BLaER1 (cell line): ENCODE measurements at regions not wholly inside any gene's neighbourhood (a gene's known extent, or its start where the extent isn't known, plus 50 kb on each side); places are given as distances from the start of the nearest gene placed in this dataset.

ENCODE experiments used
- H3K27ac ChIP-seq: shearing (Covaris generic); formaldehyde crosslinking; 2 replicates; pipeline ENCODE4 v1.8.1; 2022
- H3K27me3 ChIP-seq: shearing (Covaris generic); formaldehyde crosslinking; 2 replicates; pipeline ENCODE4 v1.8.1; 2022
- H3K36me3 ChIP-seq: shearing (Covaris generic); formaldehyde crosslinking; 2 replicates; pipeline ENCODE4 v1.8.1; 2022
- H3K4me1 ChIP-seq: shearing (Covaris generic); formaldehyde crosslinking; 2 replicates; pipeline ENCODE4 v1.8.1; 2022
- H3K4me2 ChIP-seq: shearing (Covaris generic); formaldehyde crosslinking; 2 replicates; pipeline ENCODE4 v1.8.1; 2022
- H3K4me3 ChIP-seq: shearing (Covaris generic); formaldehyde crosslinking; 2 replicates; pipeline ENCODE4 v1.8.1; 2022
- H3K9ac ChIP-seq: shearing (Covaris generic); formaldehyde crosslinking; 2 replicates; pipeline ENCODE4 v1.8.1; 2022
- H3K9me3 ChIP-seq: shearing (Covaris generic); formaldehyde crosslinking; 2 replicates; pipeline ENCODE4 v1.8.1; 2022
- H4K20me1 ChIP-seq: shearing (Covaris generic); formaldehyde crosslinking; 2 replicates; pipeline ENCODE4 v1.8.1; 2022
- Cebpa-rat ChIP-seq: shearing (Covaris generic); IDR thresholded peaks from 2 replicates; pipeline ENCODE4 v1.8.1; 2022

DNA sequence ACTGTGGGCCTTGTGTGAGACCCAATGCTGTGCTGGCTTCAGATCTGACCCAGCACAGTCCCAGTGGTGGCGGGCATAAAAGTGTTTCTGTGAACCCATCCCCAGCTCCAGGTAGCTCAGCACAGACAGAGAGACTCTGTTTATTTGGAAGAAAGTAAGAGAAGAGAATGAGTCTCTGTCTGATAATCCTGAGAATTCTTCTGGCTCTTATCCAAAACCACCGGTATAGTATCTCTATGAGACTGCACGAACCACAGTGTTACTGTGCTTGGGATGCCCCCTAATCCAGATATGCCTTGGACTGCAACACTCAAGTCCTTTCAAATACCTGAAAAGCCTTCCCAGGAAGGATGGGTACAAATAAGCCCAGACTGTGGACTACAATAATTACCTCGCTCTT is 1660.8 kb upstream of the ACO1 start:
- no peak overlapping the region for H3K4me3 ChIP-seq
- no peaks in the 10 kb centered on the region for H3K36me3 ChIP-seq
- H3K4me2 ChIP-seq = no peak overlapping the region
- no peaks in the 10 kb centered on the region for H3K27me3 ChIP-seq
- no peaks in the 10 kb centered on the region for H4K20me1 ChIP-seq
- no peak overlapping the region for H3K9ac ChIP-seq
- H3K4me1 ChIP-seq = no peaks in the 10 kb centered on the region
- no peaks in the 10 kb centered on the region for H3K9me3 ChIP-seq
- no peak for TF ChIP-seq Cebpa-rat
- no peak overlapping the region for H3K27ac ChIP-seq

DNA sequence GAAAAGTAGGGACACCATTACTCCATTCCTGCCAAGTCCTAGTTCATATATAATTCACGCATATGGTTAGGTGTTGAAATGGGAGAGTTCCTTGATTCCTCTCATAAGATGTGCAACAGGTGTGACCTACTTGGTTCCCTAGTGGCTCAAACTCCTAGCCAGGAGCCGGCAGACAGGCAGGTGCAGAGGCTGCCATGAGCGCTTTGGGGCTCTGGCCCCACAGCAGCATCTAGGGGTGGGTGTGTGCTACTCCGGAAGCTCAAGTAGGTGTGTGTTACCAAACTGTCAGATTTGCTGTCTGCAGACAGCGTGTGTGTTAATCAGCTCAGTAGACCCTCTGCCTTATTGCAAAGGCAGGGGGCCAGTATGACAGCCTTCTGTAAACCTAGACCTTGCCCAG is 1652.4 kb upstream of the ACO1 start:
- Histone ChIP-seq H3K27ac (no peak overlapping the region), H3K4me1 (no peaks in the 10 kb centered on the region), H3K4me3 (no peak overlapping the region), H3K9ac (no peak overlapping the region), H3K4me2 (no peak overlapping the region), H3K36me3 (no peaks in the 10 kb centered on the region), H4K20me1 (no peaks in the 10 kb centered on the region), H3K27me3 (no peaks in the 10 kb centered on the region), H3K9me3 (no peaks in the 10 kb centered on the region)
- TF ChIP-seq Cebpa-rat = no peak

- no peak overlapping the region for H3K4me3 ChIP-seq
- no peaks in the 10 kb centered on the region for H4K20me1 ChIP-seq
- no peak overlapping the region for H3K4me2 ChIP-seq
- no peak overlapping the region for H3K9ac ChIP-seq
- H3K27ac ChIP-seq = no peak overlapping the region
- no peaks in the 10 kb centered on the region for H3K9me3 ChIP-seq
- no peak for TF ChIP-seq Cebpa-rat
- H3K27me3 ChIP-seq = no peaks in the 10 kb centered on the region
- H3K4me1 ChIP-seq = no peaks in the 10 kb centered on the region
- H3K36me3 ChIP-seq = no peaks in the 10 kb centered on the region
These were observed 1639.6 kb upstream of the ACO1 start for GRCh38 chr9:30744871-30745270.

GRCh38 chr9:30746589-30746988 is 1637.9 kb upstream of the ACO1 start:
- Histone ChIP-seq H3K4me2 (no peak overlapping the region), H3K4me1 (no peaks in the 10 kb centered on the region), H3K27me3 (no peaks in the 10 kb centered on the region), H4K20me1 (no peaks in the 10 kb centered on the region), H3K27ac (no peak overlapping the region), H3K36me3 (no peaks in the 10 kb centered on the region), H3K9me3 (no peaks in the 10 kb centered on the region), H3K9ac (no peak overlapping the region), H3K4me3 (no peak overlapping the region)
- TF ChIP-seq Cebpa-rat = no peak

DNA sequence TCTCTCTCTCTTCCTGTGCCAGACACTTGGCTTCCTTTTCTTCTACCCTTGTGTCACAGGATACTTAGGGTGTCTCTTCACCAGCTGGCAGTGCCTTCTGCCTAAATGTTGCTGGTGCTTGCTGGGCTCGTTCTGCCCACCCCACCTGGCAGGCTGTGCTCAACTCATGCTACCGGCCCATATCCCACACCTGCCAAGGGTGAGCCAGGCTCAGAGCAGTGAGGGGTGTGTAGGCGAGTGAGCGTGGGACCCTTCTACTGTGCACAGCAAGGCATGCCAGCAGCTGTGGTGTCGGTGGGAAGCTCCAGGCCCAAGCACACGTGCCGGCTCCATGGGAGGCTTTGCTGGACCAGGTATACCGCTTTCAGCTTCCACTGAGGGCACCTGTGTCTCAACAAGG is 1626.7 kb upstream of the ACO1 start:
- no peak overlapping the region for H3K4me3 ChIP-seq
- no peaks in the 10 kb centered on the region for H3K27me3 ChIP-seq
- no peak for TF ChIP-seq Cebpa-rat
- no peak overlapping the region for H3K4me2 ChIP-seq
- H3K9ac ChIP-seq = no peak overlapping the region
- H3K9me3 ChIP-seq = no peaks in the 10 kb centered on the region
- no peaks in the 10 kb centered on the region for H3K4me1 ChIP-seq
- no peak overlapping the region for H3K27ac ChIP-seq
- H4K20me1 ChIP-seq = no peaks in the 10 kb centered on the region
- H3K36me3 ChIP-seq = no peaks in the 10 kb centered on the region

GRCh38 chr9:30758726-30759446 is 1625.6 kb upstream of the ACO1 start:
- no peaks in the 10 kb centered on the region for H3K27me3 ChIP-seq
- no peak overlapping the region for H3K4me3 ChIP-seq
- H3K9me3 ChIP-seq = no peaks in the 10 kb centered on the region
- H3K4me1 ChIP-seq = no peaks in the 10 kb centered on the region
- no peaks in the 10 kb centered on the region for H4K20me1 ChIP-seq
- no peak overlapping the region for H3K9ac ChIP-seq
- no peak overlapping the region for H3K4me2 ChIP-seq
- H3K27ac ChIP-seq = no peak overlapping the region
- TF ChIP-seq Cebpa-rat = no peak
- no peaks in the 10 kb centered on the region for H3K36me3 ChIP-seq

DNA sequence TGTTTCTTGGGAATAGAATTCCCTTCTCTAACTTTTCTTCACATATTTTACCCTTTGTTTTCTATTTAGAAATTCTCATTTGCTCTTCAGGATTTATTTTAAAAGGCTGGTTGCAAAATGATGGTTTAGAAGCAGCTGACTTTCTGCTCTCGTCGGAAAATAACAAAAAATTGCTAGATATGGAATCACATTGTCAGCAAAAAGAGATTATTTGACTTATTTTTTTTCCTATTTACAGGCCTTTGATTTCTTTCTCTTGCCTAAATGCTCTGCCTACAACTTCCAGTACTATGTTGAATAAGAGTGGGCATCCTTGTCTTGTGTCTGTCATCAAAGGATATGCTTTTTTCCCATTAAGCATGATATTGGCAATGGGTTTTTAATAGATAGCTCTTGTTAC is 1619.1 kb upstream of the ACO1 start:
- Histone ChIP-seq H3K27me3 (no peaks in the 10 kb centered on the region), H3K27ac (no peak overlapping the region), H3K4me3 (no peak overlapping the region), H3K36me3 (no peaks in the 10 kb centered on the region), H3K4me1 (peaks cover 8% of the 10 kb centered on the region; the same call in 1 of the 2 replicates), H4K20me1 (no peaks in the 10 kb centered on the region), H3K9ac (no peak overlapping the region), H3K9me3 (no peaks in the 10 kb centered on the region), H3K4me2 (no peak overlapping the region)
- TF ChIP-seq Cebpa-rat = no peak

DNA sequence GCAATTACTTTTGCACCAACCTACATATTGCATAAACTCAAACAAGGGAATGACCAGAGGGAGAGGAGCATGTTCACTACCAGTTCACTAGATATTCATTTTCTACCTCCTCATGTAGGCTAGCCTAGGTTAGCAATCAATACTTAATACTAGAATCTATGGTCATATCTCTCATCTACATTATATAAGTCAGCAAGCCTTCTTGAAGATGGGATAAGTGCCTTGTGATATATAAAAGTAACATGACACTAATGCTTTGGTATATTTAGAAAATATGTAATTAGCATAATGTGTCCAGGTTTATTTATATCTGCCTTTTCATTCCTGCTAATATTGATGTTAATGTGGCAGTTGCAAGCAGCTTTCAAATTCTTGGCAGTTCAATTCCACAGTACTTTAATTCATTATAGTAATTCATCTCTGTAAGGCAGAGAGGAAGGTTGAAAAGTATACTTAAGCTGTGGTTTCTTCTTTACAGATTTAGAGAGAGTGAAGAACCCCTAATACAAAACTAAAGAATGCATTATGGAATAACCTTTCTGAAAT is 1613.2 kb upstream of the ACO1 start:
- peaks cover 4% of the 10 kb centered on the region; the same call in 1 of the 2 replicates for H3K4me1 ChIP-seq

DNA sequence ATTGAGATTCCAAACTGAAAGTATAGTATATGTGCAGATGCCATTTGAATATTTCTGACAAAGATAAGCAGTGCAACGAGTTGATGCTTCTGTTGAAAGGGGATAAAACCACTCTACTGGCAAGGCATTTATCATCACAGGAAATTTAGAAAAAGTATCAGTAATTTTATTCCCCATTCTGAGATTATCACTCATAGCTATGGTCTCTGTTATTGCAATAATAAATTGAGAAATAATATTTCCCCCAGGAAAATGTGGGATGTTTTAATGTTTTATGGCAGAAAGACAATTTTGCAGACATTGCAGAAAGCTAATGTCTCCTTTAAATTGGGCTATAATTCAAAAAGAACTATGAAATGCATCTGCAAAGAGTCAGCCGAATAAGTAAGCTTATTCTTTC is 1612.7 kb upstream of the ACO1 start:
- no peaks in the 10 kb centered on the region for H4K20me1 ChIP-seq
- no peaks in the 10 kb centered on the region for H3K9me3 ChIP-seq
- H3K27me3 ChIP-seq = no peaks in the 10 kb centered on the region
- H3K4me2 ChIP-seq = no peak overlapping the region
- no peaks in the 10 kb centered on the region for H3K36me3 ChIP-seq
- no peak overlapping the region for H3K27ac ChIP-seq
- no peak overlapping the region for H3K9ac ChIP-seq
- no peaks in the 10 kb centered on the region for H3K4me1 ChIP-seq
- TF ChIP-seq Cebpa-rat = no peak
- H3K4me3 ChIP-seq = no peak overlapping the region

More for the DNA sequence above, 1613.2 kb upstream of the ACO1 start:
- Histone ChIP-seq H3K27me3 (no peaks in the 10 kb centered on the region), H3K4me2 (no peak overlapping the region), H3K9ac (no peak overlapping the region), H3K27ac (no peak overlapping the region), H3K36me3 (no peaks in the 10 kb centered on the region), H3K4me3 (no peak overlapping the region), H3K9me3 (no peaks in the 10 kb centered on the region), H4K20me1 (no peaks in the 10 kb centered on the region)
- TF ChIP-seq Cebpa-rat = no peak

DNA sequence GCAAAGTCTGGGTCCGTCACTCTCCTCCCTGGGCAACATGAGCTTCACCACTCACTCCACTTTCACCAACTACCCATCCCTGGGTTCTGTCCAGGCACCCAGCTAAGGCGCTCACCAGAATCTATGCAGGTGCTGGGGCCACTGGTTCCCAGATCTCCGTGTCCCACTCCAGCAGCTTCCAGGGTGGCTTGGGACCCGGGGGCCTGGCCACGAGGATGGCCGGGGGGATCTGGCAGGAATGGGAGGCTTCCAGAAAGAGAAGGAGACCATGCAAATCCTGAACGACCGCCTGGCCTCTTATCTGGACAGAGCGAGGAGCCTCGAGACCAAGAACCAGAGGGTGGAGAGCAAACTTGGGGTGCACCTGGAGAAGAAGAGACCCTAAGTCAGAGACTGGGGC is 1611.0 kb upstream of the ACO1 start:
- TF ChIP-seq Cebpa-rat = no peak
- Histone ChIP-seq H3K9ac (no peak overlapping the region), H3K4me1 (no peaks in the 10 kb centered on the region), H3K27ac (no peak overlapping the region), H3K27me3 (no peaks in the 10 kb centered on the region), H4K20me1 (no peaks in the 10 kb centered on the region), H3K36me3 (no peaks in the 10 kb centered on the region), H3K9me3 (no peaks in the 10 kb centered on the region), H3K4me2 (no peak overlapping the region), H3K4me3 (no peak overlapping the region)
